ENCODE measurements at regions not wholly inside any gene's neighbourhood (a gene's known extent, or its start where the extent isn't known, plus 50 kb on each side); places are given as distances from the start of the nearest gene placed in this dataset.

DNA sequence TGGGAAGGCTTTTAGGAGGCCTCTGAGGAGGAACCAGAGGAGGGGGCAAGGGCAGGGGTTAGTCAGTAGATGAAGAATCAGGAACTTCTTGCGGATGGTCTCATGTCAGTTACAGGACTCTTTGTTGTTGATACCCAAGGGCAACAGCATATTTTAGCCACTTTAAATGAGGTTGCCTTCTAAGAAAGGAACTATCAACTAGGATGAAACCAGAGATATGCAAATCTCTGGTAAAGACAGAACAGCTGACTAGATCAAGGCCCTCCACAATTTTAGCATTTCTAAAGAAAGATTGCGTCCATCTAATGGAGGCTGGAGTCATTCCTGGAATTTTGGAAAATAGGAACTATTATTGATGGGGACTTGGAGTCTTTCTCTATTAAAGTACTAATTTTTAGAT lies 57.7 kb upstream of the KLF4 start:
- peaks cover 5% of the 10 kb centered on the region for H3K4me1 Mint-ChIP-seq
- no peaks in the 10 kb centered on the region for H3K36me3 Mint-ChIP-seq (ENCODE audit: low read depth)
- no peak overlapping the region for H3K27ac Mint-ChIP-seq (ENCODE audit: unreplicated experiment)
- no peaks in the 10 kb centered on the region for H3K9me3 Mint-ChIP-seq
- H3K27me3 Mint-ChIP-seq (ENCODE audit: low read depth), result no peaks in the 10 kb centered on the region
- TF ChIP-seq, protein P1, sequence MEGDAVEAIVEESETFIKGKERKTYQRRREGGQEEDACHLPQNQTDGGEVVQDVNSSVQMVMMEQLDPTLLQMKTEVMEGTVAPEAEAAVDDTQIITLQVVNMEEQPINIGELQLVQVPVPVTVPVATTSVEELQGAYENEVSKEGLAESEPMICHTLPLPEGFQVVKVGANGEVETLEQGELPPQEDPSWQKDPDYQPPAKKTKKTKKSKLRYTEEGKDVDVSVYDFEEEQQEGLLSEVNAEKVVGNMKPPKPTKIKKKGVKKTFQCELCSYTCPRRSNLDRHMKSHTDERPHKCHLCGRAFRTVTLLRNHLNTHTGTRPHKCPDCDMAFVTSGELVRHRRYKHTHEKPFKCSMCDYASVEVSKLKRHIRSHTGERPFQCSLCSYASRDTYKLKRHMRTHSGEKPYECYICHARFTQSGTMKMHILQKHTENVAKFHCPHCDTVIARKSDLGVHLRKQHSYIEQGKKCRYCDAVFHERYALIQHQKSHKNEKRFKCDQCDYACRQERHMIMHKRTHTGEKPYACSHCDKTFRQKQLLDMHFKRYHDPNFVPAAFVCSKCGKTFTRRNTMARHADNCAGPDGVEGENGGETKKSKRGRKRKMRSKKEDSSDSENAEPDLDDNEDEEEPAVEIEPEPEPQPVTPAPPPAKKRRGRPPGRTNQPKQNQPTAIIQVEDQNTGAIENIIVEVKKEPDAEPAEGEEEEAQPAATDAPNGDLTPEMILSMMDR (conservative IDR thresholded peaks at IDR 0.05), result no peak
- no peak for DNase-seq (ENCODE audit: low read depth, low spot score)
- no peak overlapping the region for H3K4me3 Mint-ChIP-seq

DNA sequence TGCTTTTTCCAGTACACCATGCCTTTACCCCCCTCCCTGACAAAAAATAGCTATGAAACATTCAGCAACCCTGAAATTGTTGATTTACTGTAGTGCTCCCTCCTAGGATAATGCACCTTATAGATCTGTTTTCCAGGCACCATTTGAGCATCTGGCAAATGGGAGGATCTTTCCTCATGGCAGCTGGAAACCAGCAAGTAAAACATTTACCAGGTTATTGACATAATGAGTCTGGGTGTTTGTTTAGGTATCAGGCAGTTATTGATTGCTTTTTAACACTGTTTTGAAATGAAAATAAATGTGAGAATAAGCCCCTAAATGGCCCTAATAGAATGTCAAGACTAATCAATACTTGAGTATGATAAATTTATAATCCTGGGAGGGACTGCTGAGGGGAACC lies 57.3 kb upstream of the KLF4 start:
- DNase-seq (ENCODE audit: low read depth, low spot score), result no peak
- Mint-ChIP-seq H3K27ac (ENCODE audit: unreplicated experiment) (no peak overlapping the region), H3K4me3 (no peak overlapping the region), H3K27me3 (ENCODE audit: low read depth) (no peaks in the 10 kb centered on the region), H3K36me3 (ENCODE audit: low read depth) (no peaks in the 10 kb centered on the region), H3K4me1 (peaks cover 5% of the 10 kb centered on the region), H3K9me3 (no peaks in the 10 kb centered on the region)
- TF ChIP-seq, protein P1 (conservative IDR thresholded peaks at IDR 0.05), result no peak

DNA sequence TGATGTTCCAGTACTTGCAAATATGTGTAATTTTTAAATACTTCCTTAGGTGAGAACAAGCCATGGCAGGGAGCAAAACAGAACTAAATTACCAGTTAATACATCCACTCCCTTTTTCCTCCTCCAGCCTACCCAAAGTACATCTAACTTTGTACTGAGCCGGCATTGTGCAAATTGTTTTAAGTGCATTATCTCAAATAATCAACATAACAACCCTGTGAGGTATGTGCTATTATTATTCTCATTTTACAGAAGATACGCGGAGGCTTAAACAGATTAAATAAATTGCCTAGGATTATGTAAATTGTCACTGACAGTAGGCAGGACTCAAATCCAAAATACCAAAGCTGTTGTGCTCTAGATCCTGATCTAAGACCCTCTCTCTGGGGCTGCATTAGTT lies 55.5 kb upstream of the KLF4 start:
- Mint-ChIP-seq H3K9me3 (no peaks in the 10 kb centered on the region), H3K4me1 (peaks cover 5% of the 10 kb centered on the region), H3K27me3 (ENCODE audit: low read depth) (no peaks in the 10 kb centered on the region), H3K27ac (ENCODE audit: unreplicated experiment) (no peak overlapping the region), H3K36me3 (ENCODE audit: low read depth) (no peaks in the 10 kb centered on the region), H3K4me3 (no peak overlapping the region)
- TF ChIP-seq, protein P1 (conservative IDR thresholded peaks at IDR 0.05), result no peak
- DNase-seq (ENCODE audit: low read depth, low spot score), result no peak

DNA sequence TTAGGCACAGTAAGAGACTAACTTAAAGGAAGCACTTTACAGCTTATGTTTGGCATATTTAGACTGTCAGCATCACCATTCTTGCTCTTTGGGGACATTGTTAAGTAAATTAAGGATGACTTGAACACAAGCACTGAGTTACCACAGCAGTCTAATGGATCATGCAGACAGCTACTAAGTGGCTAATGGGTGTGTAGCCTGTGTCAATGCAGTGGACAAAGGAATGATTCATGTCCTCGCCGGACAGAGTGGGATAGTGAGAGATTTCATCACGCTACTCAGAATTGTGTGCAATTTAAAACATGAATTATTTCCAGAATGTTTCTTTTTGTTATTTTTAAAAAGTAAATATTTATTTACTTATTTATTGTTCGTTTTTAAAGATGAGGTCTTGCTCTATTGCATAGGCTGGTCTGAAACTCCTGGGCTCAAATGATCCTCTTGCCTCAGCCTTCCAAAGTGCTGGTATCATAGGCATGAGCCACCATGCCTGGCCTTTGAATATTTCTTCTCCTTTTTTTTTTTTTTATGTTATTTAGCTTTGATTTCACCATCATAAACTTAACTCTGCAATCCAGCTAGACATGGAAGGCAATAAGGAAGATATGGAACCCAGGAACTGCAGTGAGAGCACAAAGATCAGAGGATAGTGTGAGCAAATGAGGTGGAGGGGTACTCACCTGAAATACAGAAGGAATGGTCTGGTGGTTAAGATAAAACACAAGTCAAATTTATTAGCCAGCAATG lies 53.0 kb upstream of the KLF4 start:
- Mint-ChIP-seq H3K4me1 (no peaks in the 10 kb centered on the region), H3K27me3 (ENCODE audit: low read depth) (no peaks in the 10 kb centered on the region), H3K9me3 (no peaks in the 10 kb centered on the region), H3K27ac (ENCODE audit: unreplicated experiment) (no peak overlapping the region), H3K36me3 (ENCODE audit: low read depth) (no peaks in the 10 kb centered on the region), H3K4me3 (no peak overlapping the region)
- DNase-seq (ENCODE audit: low read depth, low spot score), result no peak
- TF ChIP-seq, protein P1 (conservative IDR thresholded peaks at IDR 0.05), result no peak

DNA sequence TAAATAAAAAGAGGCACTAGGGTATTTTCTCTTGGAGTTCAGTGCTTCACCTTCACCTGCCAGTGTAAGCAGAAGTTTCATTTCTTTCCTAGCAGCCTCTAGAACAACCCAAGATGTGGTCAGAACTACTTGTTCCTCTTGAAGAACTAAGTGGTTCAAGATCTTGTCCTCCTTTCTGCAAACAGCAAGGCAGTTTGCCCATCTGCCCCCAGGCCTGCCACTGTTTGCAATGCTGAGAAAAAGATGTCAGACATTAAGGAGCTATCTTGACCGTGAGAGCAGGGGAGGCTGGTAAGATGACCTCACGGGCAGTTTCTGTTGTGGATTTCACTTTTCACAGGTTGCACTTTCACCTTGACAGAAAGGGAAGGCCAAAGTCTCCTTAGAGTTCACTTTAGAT lies 52.0 kb upstream of the KLF4 start:
- H3K4me3 Mint-ChIP-seq, result no peak overlapping the region
- no peak overlapping the region for H3K27ac Mint-ChIP-seq (ENCODE audit: unreplicated experiment)
- H3K4me1 Mint-ChIP-seq, result no peaks in the 10 kb centered on the region
- no peaks in the 10 kb centered on the region for H3K36me3 Mint-ChIP-seq (ENCODE audit: low read depth)
- H3K27me3 Mint-ChIP-seq (ENCODE audit: low read depth), result no peaks in the 10 kb centered on the region
- H3K9me3 Mint-ChIP-seq, result no peaks in the 10 kb centered on the region
- no peak for DNase-seq (ENCODE audit: low read depth, low spot score)
- TF ChIP-seq, protein P1 (conservative IDR thresholded peaks at IDR 0.05), result no peak

All from neural crest cell (in vitro differentiated cells).